ENCODE measurements at regions not wholly inside any gene's neighbourhood (a gene's known extent, or its start where the extent isn't known, plus 50 kb on each side); places are given as distances from the start of the nearest gene placed in this dataset.

DNA sequence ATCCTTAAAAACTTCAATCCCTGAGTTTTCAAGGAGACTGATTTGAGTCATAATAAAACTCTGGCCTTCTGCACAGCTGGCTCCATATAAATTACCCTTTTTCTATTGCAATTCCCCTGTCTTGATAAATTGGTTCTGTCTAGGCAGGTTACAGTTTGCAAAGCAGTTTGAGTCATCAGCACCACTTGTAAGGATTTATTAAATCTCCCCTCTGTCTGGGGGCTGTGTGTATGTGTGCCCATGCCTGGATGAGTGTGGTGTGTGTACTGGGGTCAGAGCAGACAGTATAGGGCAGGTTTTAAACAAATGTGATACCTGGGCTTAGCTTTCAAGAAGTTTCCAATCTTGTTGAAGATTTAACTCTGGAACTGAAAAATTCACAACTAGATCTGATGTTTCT lies 228.6 kb downstream of the FNDC1 start:
- TF ChIP-seq, protein P1, sequence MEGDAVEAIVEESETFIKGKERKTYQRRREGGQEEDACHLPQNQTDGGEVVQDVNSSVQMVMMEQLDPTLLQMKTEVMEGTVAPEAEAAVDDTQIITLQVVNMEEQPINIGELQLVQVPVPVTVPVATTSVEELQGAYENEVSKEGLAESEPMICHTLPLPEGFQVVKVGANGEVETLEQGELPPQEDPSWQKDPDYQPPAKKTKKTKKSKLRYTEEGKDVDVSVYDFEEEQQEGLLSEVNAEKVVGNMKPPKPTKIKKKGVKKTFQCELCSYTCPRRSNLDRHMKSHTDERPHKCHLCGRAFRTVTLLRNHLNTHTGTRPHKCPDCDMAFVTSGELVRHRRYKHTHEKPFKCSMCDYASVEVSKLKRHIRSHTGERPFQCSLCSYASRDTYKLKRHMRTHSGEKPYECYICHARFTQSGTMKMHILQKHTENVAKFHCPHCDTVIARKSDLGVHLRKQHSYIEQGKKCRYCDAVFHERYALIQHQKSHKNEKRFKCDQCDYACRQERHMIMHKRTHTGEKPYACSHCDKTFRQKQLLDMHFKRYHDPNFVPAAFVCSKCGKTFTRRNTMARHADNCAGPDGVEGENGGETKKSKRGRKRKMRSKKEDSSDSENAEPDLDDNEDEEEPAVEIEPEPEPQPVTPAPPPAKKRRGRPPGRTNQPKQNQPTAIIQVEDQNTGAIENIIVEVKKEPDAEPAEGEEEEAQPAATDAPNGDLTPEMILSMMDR (IDR thresholded peaks at IDR 0.05) = no peak
- no peak for TF ChIP-seq POLR2A (IDR thresholded peaks at IDR 0.05)

Data from thyroid gland (tissue), 4 donors.